B cell (primary cell): ENCODE measurements at regions not wholly inside any gene's neighbourhood (a gene's known extent, or its start where the extent isn't known, plus 50 kb on each side); places are given as distances from the start of the nearest gene placed in this dataset.
A peak's percentile ranks its signal among the peaks of the same experiment; 100 is the strongest.

Experiments
- ATAC-seq: fragments of 200-7000 bp; cut with Tn5 transposase; one replicate; pipeline ENCODE4 v1.10.0; 2021; ENCODE audit warnings: low read depth, mild to moderate bottlenecking, moderate number of reproducible peaks, moderate library complexity
- CTCF ChIA-PET: fragments of 350-600 bp; sonication (Branson Sonifier 250); formaldehyde crosslinking; loops from one replicate; lab custom pipeline; 2021; ENCODE audit warnings: antibody characterized with exemption, inconsistent platforms; lab: Charles Lee
- POLR2A ChIA-PET: fragments of 350-600 bp; sonication (Branson Sonifier 250); formaldehyde crosslinking; loops from one replicate; lab custom pipeline; 2021; ENCODE audit warnings: antibody characterized with exemption; lab: Charles Lee
- DNase-seq: peaks from one replicate; pipeline ENCODE4 v3.0.0; 2013
- H2AFZ ChIP-seq: 2 replicates; pipeline ENCODE4 v1.6.1; 2012; ENCODE audit warnings: mild to moderate bottlenecking, low read depth, low read length; ENCODE audit not compliant: insufficient read depth, poor library complexity, severe bottlenecking
- H3K27ac ChIP-seq, 2 donors: 1 replicate in 1 of 2; 2 replicates in 1 of 2; pipeline ENCODE4 v1.5.1; 2012 to 2013; ENCODE audit warnings: low read length in 2 of 2, mild to moderate bottlenecking in 2 of 2, moderate library complexity in 1 of 2
- H3K27me3 ChIP-seq, 4 experiments: fragments of 200-600 bp in 1 of 4; sonication (generic) in 1 of 4; replicated peaks in 1 of 4; 1 replicate in 2 of 4; 2 replicates in 2 of 4; pipeline versions ENCODE4 v1.6.1 to v1.7.0; 2013 to 2016; ENCODE audit warnings: low read length in 3 of 4, mild to moderate bottlenecking in 2 of 4, mixed read lengths in 1 of 4, moderate library complexity in 1 of 4; ENCODE audit not compliant: insufficient read depth in 4 of 4, control insufficient read depth in 3 of 4; ENCODE audit errors: control extremely low read depth in 1 of 4
- H3K36me3 ChIP-seq, 2 experiments: replicated peaks in 1 of 2; 1 replicate in 1 of 2; 2 replicates in 1 of 2; pipeline versions ENCODE4 v1.6.1 to v1.7.1; 2013; ENCODE audit warnings: low read length in 1 of 2; ENCODE audit not compliant: insufficient read depth in 2 of 2, control insufficient read depth in 1 of 2; ENCODE audit errors: control extremely low read depth in 1 of 2, extremely low read depth in 1 of 2
- H3K4me1 ChIP-seq, 2 donors: fragments of 200-600 bp in 1 of 2; sonication (generic) in 1 of 2; 1 replicate in 1 of 2; 2 replicates in 1 of 2; pipeline versions ENCODE4 v1.5.1 to v1.6.1; 2013 to 2017; ENCODE audit warnings: low read length in 2 of 2; ENCODE audit not compliant: control insufficient read depth in 2 of 2, insufficient read depth in 2 of 2
- H3K4me2 ChIP-seq: replicated peaks from 2 replicates; pipeline ENCODE3; 2012; ENCODE audit warnings: mild to moderate bottlenecking, low read depth, low read length; ENCODE audit not compliant: poor library complexity, severe bottlenecking
- H3K4me3 ChIP-seq, 5 experiments: fragments of 200-600 bp in 1 of 5; sonication (generic) in 1 of 5; 1 replicate in 3 of 5; 2 replicates in 2 of 5; pipeline versions ENCODE4 v1.5.1 to v1.7.0; 2011 to 2016; ENCODE audit warnings: low read length in 4 of 5, mild to moderate bottlenecking in 4 of 5, low read depth in 2 of 5, control low read depth in 1 of 5, moderate library complexity in 1 of 5; ENCODE audit not compliant: insufficient read depth in 1 of 5; ENCODE audit errors: control extremely low read depth in 1 of 5, extremely low read depth in 1 of 5
- H3K79me2 ChIP-seq: fragments of 200-600 bp; sonication (generic); one replicate; pipeline ENCODE4 v1.6.0; 2016; ENCODE audit warnings: low read length; ENCODE audit not compliant: control insufficient read depth, insufficient read depth
- H3K9ac ChIP-seq: fragments of 200-600 bp; sonication (generic); 2 replicates; pipeline ENCODE4 v1.6.1; 2017; ENCODE audit warnings: mild to moderate bottlenecking, low read length, moderate library complexity
- H3K9me3 ChIP-seq, 3 donors: one replicate each; pipeline versions ENCODE4 v1.6.1 to v1.7.1; 2013; ENCODE audit warnings: low read length in 2 of 3; ENCODE audit not compliant: control insufficient read depth in 2 of 3, insufficient read depth in 1 of 3; ENCODE audit errors: control extremely low read depth in 1 of 3
- H4K20me1 ChIP-seq: 2 replicates; pipeline ENCODE4 v1.6.0; 2012; ENCODE audit warnings: mild to moderate bottlenecking, low read length; ENCODE audit not compliant: insufficient read depth, control insufficient read depth, poor library complexity, severe bottlenecking
- H3K27ac Mint-ChIP-seq: one replicate; pipeline ENCODE4 v1.8.0; 2021; ENCODE audit warnings: mixed read lengths
- H3K27me3 Mint-ChIP-seq: one replicate; pipeline ENCODE4 v1.8.0; 2021; ENCODE audit warnings: mixed read lengths
- H3K4me1 Mint-ChIP-seq: one replicate; pipeline ENCODE4 v1.8.0; 2021; ENCODE audit warnings: mixed read lengths
- H3K4me3 Mint-ChIP-seq: one replicate; pipeline ENCODE4 v1.8.0; 2021; ENCODE audit warnings: mixed read lengths
- H3K9me3 Mint-ChIP-seq: one replicate; pipeline ENCODE4 v1.8.0; 2022; ENCODE audit warnings: mixed read lengths; ENCODE audit not compliant: insufficient read depth
- CTCF ChIP-seq: fragments of 200-600 bp; IDR thresholded peaks from one replicate; pipeline ENCODE4 v1.8.0; 2022; ENCODE audit warnings: antibody characterized with exemption, mild to moderate bottlenecking
- EZH2 ChIP-seq: IDR thresholded peaks from 2 replicates; pipeline ENCODE4 v1.6.1; 2012; ENCODE audit warnings: borderline replicate concordance, low read depth, mild to moderate bottlenecking, moderate library complexity, low read length; ENCODE audit not compliant: insufficient read depth, poor library complexity, severe bottlenecking
- WGBS: methylation state at CpG from one replicate; pipeline ENCODE4 v1.1.5; 2013; ENCODE audit warnings: missing lambda C conversion rate; ENCODE audit not compliant: insufficient coverage; 5-methylcytosine and 5-hydroxymethylcytosine counted together
- intact Hi-C: fragments of 100-400 bp; cut with micrococcal nuclease; formaldehyde crosslinking; loops from one replicate; pipeline ENCODE4 v1.10.0; 2022

GRCh38 chr1:194155962-194156361, 969.5 kb upstream of the B3GALT2 start:
- no peak for DNase-seq
- no peak overlapping the region for H3K4me3 Mint-ChIP-seq
- H3K79me2 ChIP-seq: no peaks in the 10 kb centered on the region
- CTCF ChIA-PET: no interaction called here
- H3K9ac ChIP-seq: no peak overlapping the region
- no peaks in the 10 kb centered on the region for H3K27me3 ChIP-seq
- no peak for TF ChIP-seq EZH2
- TF ChIP-seq CTCF: no peak
- intact Hi-C loops: no loop called here
- H3K4me1 Mint-ChIP-seq: peaks cover 2% of the 10 kb centered on the region
- POLR2A ChIA-PET: no interaction called here
- no peak overlapping the region for H3K4me2 ChIP-seq
- H3K4me3 ChIP-seq: no peak overlapping the region
- no peak for ATAC-seq
- no peak overlapping the region for H3K27ac ChIP-seq
- H2AFZ ChIP-seq: no peak overlapping the region
- H4K20me1 ChIP-seq: no peaks in the 10 kb centered on the region
- H3K9me3 Mint-ChIP-seq: no peaks in the 10 kb centered on the region
- no peaks in the 10 kb centered on the region for H3K9me3 ChIP-seq
- no peak overlapping the region for H3K27ac Mint-ChIP-seq
- WGBS: no CpG with 5 or more reads among the region's 3 CpGs
- no peaks in the 10 kb centered on the region for H3K27me3 Mint-ChIP-seq
- no peaks in the 10 kb centered on the region for H3K36me3 ChIP-seq
- no peaks in the 10 kb centered on the region for H3K4me1 ChIP-seq

GRCh38 chr1:194151056-194151455, 964.6 kb upstream of the B3GALT2 start:
- ChIA-PET CTCF (no interaction called here), POLR2A (no interaction called here)
- peak overlapping the region; percentile 16 for H3K4me2 ChIP-seq
- H3K36me3 ChIP-seq: no peaks in the 10 kb centered on the region
- intact Hi-C loops: no loop called here
- no peaks in the 10 kb centered on the region for H3K9me3 ChIP-seq
- H3K27ac ChIP-seq: no peak overlapping the region
- peaks cover 2% of the 10 kb centered on the region for H3K4me1 Mint-ChIP-seq
- DNase-seq (no peak), ATAC-seq (no peak)
- H3K4me1 ChIP-seq: no peaks in the 10 kb centered on the region
- no peak overlapping the region for H3K9ac ChIP-seq
- no peak overlapping the region for H3K27ac Mint-ChIP-seq
- H3K4me3 Mint-ChIP-seq: peak overlapping the region; percentile 30
- TF ChIP-seq EZH2 (no peak), CTCF (no peak)
- H3K79me2 ChIP-seq: no peaks in the 10 kb centered on the region
- H3K4me3 ChIP-seq: no peak overlapping the region
- no peaks in the 10 kb centered on the region for H4K20me1 ChIP-seq
- no peak overlapping the region for H2AFZ ChIP-seq
- WGBS: no CpG with 5 or more reads among the region's 1 CpG
- H3K27me3 Mint-ChIP-seq: no peaks in the 10 kb centered on the region
- no peaks in the 10 kb centered on the region for H3K27me3 ChIP-seq
- no peaks in the 10 kb centered on the region for H3K9me3 Mint-ChIP-seq
